Adipose tissue (tissue), 3 donors: ENCODE measurements at regions not wholly inside any gene's neighbourhood (a gene's known extent, or its start where the extent isn't known, plus 50 kb on each side); places are given as distances from the start of the nearest gene placed in this dataset.

ENCODE experiments used
- H3K27ac ChIP-seq: one replicate; pipeline ENCODE4 v1.5.1; 2013; ENCODE audit warnings: low read depth, low read length
- WGBS, 3 donors: extraction: QIAGEN DNeasy Blood & Tissue Kit; methylation state at CpG; one replicate each; pipeline ENCODE4 v1.1.7; 2013; 5-methylcytosine and 5-hydroxymethylcytosine counted together
- donor health status: healthy with polysubstance abuse.
- donor health status: Bipolar disorder and iron deficiency.
- donor health status: healthy.

GRCh38 chr2:118301248-118301647 is 213.0 kb downstream of the INSIG2 start:
- H3K27ac ChIP-seq = no peak overlapping the region

DNA sequence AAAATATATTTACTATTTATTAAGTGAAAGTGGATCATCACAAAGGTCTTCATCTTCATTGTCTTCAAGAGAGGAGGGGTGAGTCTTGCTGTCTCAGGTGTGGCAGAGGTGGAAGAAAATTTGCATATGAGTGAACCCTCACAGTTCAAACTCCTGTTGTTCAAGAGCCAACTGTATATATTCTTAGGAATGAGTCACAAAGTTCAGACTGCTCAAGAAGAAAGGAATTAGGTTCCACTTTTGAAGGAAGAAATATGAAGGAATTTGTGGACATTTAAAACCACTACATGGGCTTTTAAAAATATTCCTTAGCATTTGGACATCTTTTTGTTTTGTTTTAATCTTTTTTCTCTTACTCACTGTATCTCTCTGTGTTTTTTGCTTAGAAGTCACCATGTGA is 212.6 kb downstream of the INSIG2 start:
- H3K27ac ChIP-seq = no peak overlapping the region

GRCh38 chr2:118296663-118297062 is 208.4 kb downstream of the INSIG2 start:
- 90 to 93% (median 90%) methylated on average over 4 of the region's 4 CpGs for WGBS, 3 donors

DNA sequence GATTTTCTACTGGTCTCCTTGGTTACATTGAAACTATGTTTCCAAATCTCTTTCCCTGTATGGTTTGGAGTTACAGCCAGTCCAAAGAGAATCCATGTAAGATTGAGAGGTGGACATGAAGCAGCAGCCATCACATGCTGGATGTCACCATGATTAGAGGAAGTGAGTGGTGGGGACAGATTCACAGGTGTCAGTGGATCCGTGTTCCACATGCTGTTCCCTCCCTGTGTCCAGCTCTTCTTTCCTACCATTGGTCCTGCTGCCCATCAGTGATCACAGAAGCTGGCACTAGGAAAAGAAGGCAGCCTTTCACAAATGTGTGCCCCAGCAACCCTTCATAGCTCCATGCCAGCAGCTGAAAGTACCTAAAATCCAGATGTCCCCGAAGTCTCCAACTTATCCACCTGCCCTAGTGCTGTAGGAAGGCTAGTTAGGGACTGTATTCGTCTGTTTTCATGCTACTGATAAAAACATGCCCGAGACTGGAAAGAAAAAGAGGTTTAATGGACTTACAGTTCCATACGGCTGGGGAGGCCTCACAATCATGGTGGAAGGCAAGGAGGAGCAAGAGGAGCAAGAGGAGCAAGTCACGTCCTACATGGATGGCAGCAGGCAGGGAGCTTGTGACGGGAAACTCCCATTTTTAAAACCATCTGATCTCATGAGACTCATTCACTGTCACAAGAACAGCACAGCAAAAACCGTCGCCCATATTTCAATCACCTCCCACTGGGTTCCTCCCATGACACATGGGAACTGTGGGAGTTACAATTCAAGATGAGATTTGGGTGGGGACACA is 207.5 kb downstream of the INSIG2 start:
- 72 to 82% (median 82%) methylated on average over 9 of the region's 9 CpGs for WGBS, 3 donors
- H3K27ac ChIP-seq = no peak overlapping the region

More at GRCh38 chr2:118296663-118297062, 208.4 kb downstream of the INSIG2 start:
- no peak overlapping the region for H3K27ac ChIP-seq

DNA sequence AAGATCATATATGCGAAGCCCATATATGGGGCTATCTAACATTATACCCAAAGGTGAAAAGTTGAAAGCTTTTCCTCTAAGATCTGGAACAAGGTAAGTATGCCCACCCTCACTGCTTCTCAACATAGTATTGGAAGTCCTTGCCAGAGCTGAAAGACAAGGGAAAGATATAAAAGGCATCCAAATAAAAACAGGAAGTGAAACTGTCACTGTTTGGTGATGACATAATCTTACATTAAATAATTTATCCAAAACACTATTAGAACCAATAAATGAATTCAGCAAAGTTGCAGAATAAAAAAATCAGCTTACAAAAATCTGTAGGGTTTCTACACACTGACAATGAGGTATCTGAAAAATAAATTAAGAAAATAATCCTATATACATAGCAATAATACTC is 205.8 kb downstream of the INSIG2 start:
- H3K27ac ChIP-seq = no peak overlapping the region
- WGBS, 3 donors = 88 to 92% (median 92%) methylated on average over 1 of the region's 1 CpG

- no peak overlapping the region for H3K27ac ChIP-seq
- WGBS, 3 donors = 38 to 68% (median 63%) methylated on average over 2 of the region's 2 CpGs
Observed at GRCh38 chr2:118292991-118293390, 204.7 kb downstream of the INSIG2 start.

GRCh38 chr2:118291251-118291880 is 203.1 kb downstream of the INSIG2 start:
- no peak overlapping the region for H3K27ac ChIP-seq
- WGBS, 3 donors = 65 to 72% (median 68%) methylated on average over 3 of the region's 3 CpGs

DNA sequence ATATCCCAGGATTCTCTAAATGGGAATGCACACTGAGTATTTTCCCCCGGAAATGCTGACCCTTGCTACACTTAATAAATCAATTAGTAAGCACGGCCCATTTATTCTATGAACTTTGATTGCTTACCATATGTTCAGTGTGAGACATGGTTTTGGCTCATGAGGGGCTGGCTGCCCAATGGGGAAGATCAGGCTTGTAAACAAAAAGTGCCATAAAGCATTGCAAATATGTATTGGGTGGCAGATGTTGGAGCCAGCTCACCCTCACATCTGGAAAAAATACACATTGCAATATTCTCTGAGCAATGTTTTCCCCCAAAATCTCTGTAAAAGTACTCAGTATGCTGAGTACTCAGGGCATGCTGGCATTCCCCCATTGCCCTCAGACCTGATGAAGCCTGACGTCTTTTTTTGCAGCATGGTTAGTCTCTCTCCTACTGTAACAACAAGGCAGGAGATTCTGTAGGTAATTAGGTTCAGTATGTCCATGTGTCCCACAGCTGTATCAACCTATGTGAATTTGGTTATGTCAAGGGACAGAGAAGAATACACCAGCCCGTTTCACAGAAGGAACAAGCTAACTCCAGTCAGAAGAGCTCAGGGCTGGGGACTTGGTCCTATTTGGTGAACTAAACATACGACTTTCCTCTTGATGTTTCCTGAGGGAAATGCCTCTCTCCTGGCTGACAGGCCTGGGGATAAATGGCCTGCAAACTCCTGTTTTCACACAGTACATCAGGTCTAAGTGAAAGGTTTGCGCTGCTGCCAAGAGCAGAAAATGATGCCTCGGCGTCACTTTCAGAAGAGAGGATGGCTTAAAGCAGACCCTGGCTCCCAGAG is 202.4 kb downstream of the INSIG2 start:
- WGBS, 3 donors = 59 to 63% (median 59%) methylated on average over 8 of the region's 8 CpGs
- H3K27ac ChIP-seq = no peak overlapping the region

DNA sequence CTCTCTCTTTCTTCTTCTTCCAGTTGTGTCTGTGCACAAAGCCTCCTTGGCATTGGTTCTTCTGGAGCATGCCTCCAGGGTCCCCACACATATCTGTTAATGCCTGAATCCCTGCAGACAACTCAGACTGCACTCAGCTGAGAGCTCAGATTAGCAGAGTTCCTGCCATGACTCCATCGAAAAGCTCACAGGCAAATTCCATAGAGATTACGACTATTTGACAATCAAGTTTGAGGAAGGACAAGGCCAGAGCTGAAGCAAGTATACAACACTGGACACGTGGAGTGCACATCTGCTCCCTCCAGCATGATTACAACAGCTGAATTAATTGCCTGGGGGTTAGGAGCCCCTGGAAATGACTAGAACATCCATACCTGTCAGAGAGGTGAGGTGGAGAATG is 190.7 kb downstream of the INSIG2 start:
- WGBS, 3 donors = 40 to 51% (median 50%) methylated on average over 3 of the region's 3 CpGs

DNA sequence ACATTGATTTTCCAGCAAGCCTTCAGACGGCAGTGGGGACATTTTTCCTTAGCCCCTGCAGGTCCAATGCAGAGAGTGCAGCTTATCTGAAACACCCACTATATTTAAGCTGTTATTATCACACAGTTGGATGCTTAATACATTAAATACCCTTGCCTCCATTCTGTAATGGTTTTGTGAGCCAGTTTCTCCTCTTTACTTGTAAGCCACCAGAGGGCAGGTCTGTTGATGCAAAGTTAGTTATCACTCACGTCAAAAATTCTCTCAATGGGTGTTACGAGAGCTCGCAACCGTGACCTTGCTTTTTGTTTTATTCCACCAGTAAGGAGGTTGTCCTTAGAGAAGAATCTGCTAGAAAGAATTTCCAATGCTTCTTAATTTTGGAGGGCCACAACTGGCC is 189.8 kb downstream of the INSIG2 start:
- no peak overlapping the region for H3K27ac ChIP-seq
- WGBS, 3 donors = 82 to 86% (median 86%) methylated on average over 5 of the region's 5 CpGs

More for the DNA sequence above, 190.7 kb downstream of the INSIG2 start:
- no peak overlapping the region for H3K27ac ChIP-seq

GRCh38 chr2:118274841-118275510 is 186.7 kb downstream of the INSIG2 start:
- 77 to 82% (median 81%) methylated on average over 4 of the region's 4 CpGs for WGBS, 3 donors

DNA sequence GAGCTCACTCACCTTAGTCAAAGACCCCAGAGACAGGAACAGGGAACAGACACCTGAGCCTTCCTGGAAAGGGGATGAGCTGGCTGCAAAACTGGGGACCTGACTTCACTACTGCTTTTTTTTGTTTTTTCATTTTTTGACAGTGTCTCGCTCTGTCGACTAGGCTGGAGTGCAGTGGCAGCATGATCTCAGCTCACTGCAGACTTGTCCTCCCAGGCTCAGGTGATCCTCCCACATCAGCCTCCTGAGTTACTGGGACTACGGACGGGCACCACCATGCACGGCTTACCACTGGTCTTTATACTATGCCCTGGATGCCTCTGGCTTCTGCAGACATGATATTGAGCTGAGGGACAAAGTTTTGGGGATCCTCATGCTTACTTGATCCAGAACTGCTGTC is 184.1 kb downstream of the INSIG2 start:
- WGBS, 3 donors = 66 to 90% (median 67%) methylated on average over 5 of the region's 5 CpGs

More at GRCh38 chr2:118274841-118275510, 186.7 kb downstream of the INSIG2 start:
- H3K27ac ChIP-seq = no peak overlapping the region

DNA sequence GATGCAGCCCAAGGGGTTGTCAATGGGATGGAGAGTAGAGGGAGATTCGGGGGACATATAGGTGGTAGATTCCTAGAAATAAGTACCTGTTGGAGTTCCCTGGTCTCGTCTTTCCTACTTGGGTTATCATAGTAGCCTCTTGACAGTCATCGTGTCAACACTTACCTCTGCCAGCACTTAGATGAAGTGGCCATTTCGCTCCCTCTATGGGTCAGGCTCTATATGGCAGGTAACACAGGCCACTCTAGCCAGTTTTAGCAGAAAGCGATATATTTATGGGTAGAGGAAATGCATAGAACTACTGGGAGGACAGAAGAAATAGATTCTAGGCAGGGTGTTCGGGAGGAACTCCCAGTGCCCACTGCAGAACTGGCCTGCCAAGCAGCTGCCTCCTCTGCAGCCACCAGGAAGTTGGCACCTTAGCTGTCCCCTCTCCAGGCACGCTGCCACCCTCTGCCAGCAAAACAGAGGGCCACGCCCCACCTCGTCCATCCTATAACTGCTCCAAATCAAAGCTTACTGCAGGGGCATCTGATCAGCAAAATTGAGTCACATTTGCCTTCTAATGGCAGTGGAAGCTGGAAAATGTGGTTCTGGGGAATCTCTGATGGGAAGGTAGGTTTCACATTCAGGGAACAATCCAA is 181.3 kb downstream of the INSIG2 start:
- WGBS, 3 donors = 74 to 80% (median 76%) methylated on average over 9 of the region's 9 CpGs
- no peak overlapping the region for H3K27ac ChIP-seq

More for the DNA sequence above, 184.1 kb downstream of the INSIG2 start:
- H3K27ac ChIP-seq = no peak overlapping the region

- H3K27ac ChIP-seq = no peak overlapping the region
- 59 to 61% (median 60%) methylated on average over 5 of the region's 5 CpGs for WGBS, 3 donors
Observed at GRCh38 chr2:118268268-118268667, 180.0 kb downstream of the INSIG2 start.

- H3K27ac ChIP-seq = no peak overlapping the region
- WGBS, 3 donors = 74 to 80% (median 76%) methylated on average over 3 of the region's 3 CpGs
Observed at GRCh38 chr2:118265873-118266455, 177.7 kb downstream of the INSIG2 start.

DNA sequence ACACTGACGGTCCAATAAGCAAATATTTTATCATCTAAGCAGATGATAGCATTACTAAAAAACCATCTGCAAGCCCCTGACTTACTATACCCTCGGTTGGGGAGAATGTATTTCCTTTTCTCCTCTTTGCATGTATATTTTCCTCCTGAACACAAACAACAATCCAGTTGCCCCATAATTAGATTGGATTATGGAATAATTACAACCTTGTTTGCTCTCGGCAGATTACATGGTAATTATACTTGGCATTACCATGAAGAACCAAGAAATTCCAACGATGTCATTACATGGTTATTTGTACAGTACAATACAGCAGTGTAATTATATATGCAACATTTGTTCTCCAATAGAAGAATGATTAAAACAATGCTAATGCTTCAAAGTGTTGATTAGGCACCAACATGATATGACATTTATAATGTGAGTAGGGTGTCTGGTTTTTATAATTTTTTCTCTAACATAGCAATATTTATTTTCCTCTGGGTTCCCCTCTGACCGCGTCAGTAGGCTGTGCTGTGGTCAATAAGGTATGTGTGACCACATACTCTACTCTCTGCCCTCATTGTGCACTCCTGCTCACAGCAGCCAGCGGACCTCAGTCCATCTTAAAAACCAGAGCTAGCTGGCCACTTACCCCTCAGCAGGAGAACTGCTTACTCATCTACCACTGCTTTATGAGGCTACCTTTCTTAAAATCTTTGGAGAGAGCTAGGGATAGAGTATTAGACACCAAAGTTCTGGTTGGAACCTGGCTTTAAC is 176.1 kb downstream of the INSIG2 start:
- WGBS, 3 donors = 71 to 85% (median 81%) methylated on average over 7 of the region's 7 CpGs

GRCh38 chr2:118257696-118258095 is 169.4 kb downstream of the INSIG2 start:
- H3K27ac ChIP-seq = no peak overlapping the region
- WGBS, 3 donors = 78 to 80% (median 79%) methylated on average over 2 of the region's 2 CpGs

More for the DNA sequence above, 176.1 kb downstream of the INSIG2 start:
- H3K27ac ChIP-seq = no peak overlapping the region
